Tibial nerve (tissue), 3 donors: ENCODE measurements at regions not wholly inside any gene's neighbourhood (a gene's known extent, or its start where the extent isn't known, plus 50 kb on each side); places are given as distances from the start of the nearest gene placed in this dataset.

Experiments used
- CTCF ChIP-seq, 5 experiments: fragments of 200-600 bp in 3 of 5; fragments of 450-650 bp in 2 of 5; sonication (generic) in 3 of 5; IDR thresholded peaks; one replicate each; pipeline ENCODE4 v1.5.1; 2016 to 2019; ENCODE audit warnings: antibody characterized with exemption in 5 of 5, mild to moderate bottlenecking in 3 of 5, moderate library complexity in 2 of 5
- POLR2A ChIP-seq, 2 donors: fragments of 450-650 bp; IDR thresholded peaks; one replicate each; pipeline ENCODE4 v1.6.1; 2017; ENCODE audit warnings: antibody characterized with exemption in 2 of 2, mild to moderate bottlenecking in 2 of 2, moderate library complexity in 2 of 2

GRCh38 chr2:59786684-59787083 lies 766.8 kb downstream of the BCL11A start:
- TF ChIP-seq CTCF (IDR thresholded peaks at IDR 0.05) = no peak
- no peak for TF ChIP-seq POLR2A (IDR thresholded peaks at IDR 0.05)
